ENCODE measurements at regions not wholly inside any gene's neighbourhood (a gene's known extent, or its start where the extent isn't known, plus 50 kb on each side); places are given as distances from the start of the nearest gene placed in this dataset. TPM values are rescaled to one million over a fixed set of nuclear protein-coding genes. Genes with fewer than 3 reads are reported as not detected.

- Histone ChIP-seq H3K4me1 (ENCODE audit: control insufficient read depth in 3 of 3, insufficient read depth in 3 of 3, low read length in 3 of 3) (no peaks in the 10 kb centered on the region), H3K27ac (ENCODE audit: low read depth, low read length) (no peak overlapping the region), H3K36me3 (ENCODE audit: control insufficient read depth in 3 of 3, insufficient read depth in 3 of 3, low read length in 3 of 3) (no peaks in the 10 kb centered on the region), H3K9me3 (ENCODE audit: control insufficient read depth in 3 of 3, low read length in 3 of 3) (no peaks in the 10 kb centered on the region), H3K9ac (ENCODE audit: low read depth in 1 of 3, low read length in 3 of 3) (no peak overlapping the region), H3K27me3 (ENCODE audit: control insufficient read depth in 3 of 3, insufficient read depth in 3 of 3, low read length in 3 of 3) (no peaks in the 10 kb centered on the region), H3K4me3 (ENCODE audit: low read length in 3 of 3) (no peak overlapping the region)
These were observed 257.9 kb upstream of the AMELY start for GRCh38 chrY:7169475-7169874.

- Histone ChIP-seq H3K9ac (ENCODE audit: low read depth in 1 of 3, low read length in 3 of 3) (no peak overlapping the region), H3K27me3 (ENCODE audit: control insufficient read depth in 3 of 3, insufficient read depth in 3 of 3, low read length in 3 of 3) (no peaks in the 10 kb centered on the region), H3K27ac (ENCODE audit: low read depth, low read length) (no peak overlapping the region), H3K36me3 (ENCODE audit: control insufficient read depth in 3 of 3, insufficient read depth in 3 of 3, low read length in 3 of 3) (no peaks in the 10 kb centered on the region), H3K9me3 (ENCODE audit: control insufficient read depth in 3 of 3, low read length in 3 of 3) (no peaks in the 10 kb centered on the region), H3K4me3 (ENCODE audit: low read length in 3 of 3) (no peak overlapping the region), H3K4me1 (ENCODE audit: control insufficient read depth in 3 of 3, insufficient read depth in 3 of 3, low read length in 3 of 3) (no peaks in the 10 kb centered on the region)
These were observed 229.9 kb upstream of the AMELY start for GRCh38 chrY:7141477-7141876.

Small RNA genes in the stretch of these regions (small RNA-seq; reads per million reads assigned to genes)
- gene RF00019 (not detected), gene RN7SKP282 (not detected), gene RNU6-521P (not detected)

Measured in skeletal muscle tissue (tissue), 4 donors.